H9 (cell line): ENCODE measurements at regions not wholly inside any gene's neighbourhood (a gene's known extent, or its start where the extent isn't known, plus 50 kb on each side); places are given as distances from the start of the nearest gene placed in this dataset.
A peak's percentile ranks its signal among the peaks of the same experiment; 100 is the strongest.

Experiments
- DNase-seq: peaks from one replicate; pipeline ENCODE4 v3.0.0-alpha.2; 2017
- H2AFZ ChIP-seq: one replicate; pipeline ENCODE4 v1.6.1; 2013; ENCODE audit warnings: mild to moderate bottlenecking, low read length, control low read depth, moderate library complexity
- H2AK5ac ChIP-seq: 2 replicates; pipeline ENCODE4 v1.6.1; 2013; ENCODE audit warnings: low read length, control low read depth, mixed read lengths; ENCODE audit not compliant: insufficient read length
- H2BK120ac ChIP-seq: one replicate; pipeline ENCODE4 v1.6.1; 2013; ENCODE audit warnings: low read depth, mild to moderate bottlenecking, low read length, control low read depth, inconsistent platforms; ENCODE audit not compliant: poor library complexity, severe bottlenecking
- H2BK12ac ChIP-seq: 2 replicates; pipeline ENCODE4 v1.6.1; 2013; ENCODE audit warnings: low read length, control low read depth, mixed read lengths, low read depth; ENCODE audit not compliant: insufficient read length
- H2BK15ac ChIP-seq: 2 replicates; pipeline ENCODE4 v1.6.1; 2013; ENCODE audit warnings: low read depth, low read length, control low read depth
- H2BK20ac ChIP-seq: one replicate; pipeline ENCODE4 v1.6.1; 2013; ENCODE audit warnings: low read depth, mild to moderate bottlenecking, low read length, control low read depth, inconsistent platforms; ENCODE audit not compliant: poor library complexity, severe bottlenecking
- H2BK5ac ChIP-seq: 2 replicates; pipeline ENCODE4 v1.6.1; 2013; ENCODE audit warnings: low read length, control low read depth, mixed read lengths; ENCODE audit not compliant: insufficient read length
- H3K14ac ChIP-seq: 2 replicates; pipeline ENCODE4 v1.6.1; 2013; ENCODE audit warnings: low read length, control low read depth; ENCODE audit not compliant: insufficient read depth
- H3K18ac ChIP-seq: 2 replicates; pipeline ENCODE4 v1.6.1; 2013; ENCODE audit warnings: low read depth, mild to moderate bottlenecking, mixed read lengths, low read length, control low read depth; ENCODE audit not compliant: insufficient read length
- H3K23ac ChIP-seq: 2 replicates; pipeline ENCODE4 v1.6.1; 2013; ENCODE audit warnings: low read length, control low read depth, mixed read lengths, low read depth; ENCODE audit not compliant: insufficient read length
- H3K23me2 ChIP-seq: 2 replicates; pipeline ENCODE4 v1.6.1; 2013; ENCODE audit warnings: low read depth, mild to moderate bottlenecking, mixed read lengths, low read length, control low read depth; ENCODE audit not compliant: insufficient read length, poor library complexity, severe bottlenecking
- H3K27ac ChIP-seq: 2 replicates; pipeline ENCODE4 v1.5.1; 2013; ENCODE audit warnings: low read length, control low read depth, mixed read lengths, low read depth; ENCODE audit not compliant: insufficient read length
- H3K27me3 ChIP-seq: 2 replicates; pipeline ENCODE4 v1.6.1; 2013; ENCODE audit warnings: low read length, control low read depth, inconsistent platforms; ENCODE audit not compliant: insufficient read depth
- H3K4ac ChIP-seq: 2 replicates; pipeline ENCODE4 v1.6.1; 2013; ENCODE audit warnings: low read depth, mild to moderate bottlenecking, control low read depth, inconsistent platforms, low read length, moderate library complexity
- H3K4me1 ChIP-seq: 2 replicates; pipeline ENCODE4 v1.6.1; 2013; ENCODE audit warnings: low read length, control low read depth, inconsistent platforms; ENCODE audit not compliant: insufficient read depth
- H3K4me2 ChIP-seq: 2 replicates; pipeline ENCODE4 v1.6.1; 2013; ENCODE audit warnings: low read length, control low read depth, mixed read lengths; ENCODE audit not compliant: insufficient read length, insufficient read depth
- H3K56ac ChIP-seq: 2 replicates; pipeline ENCODE4 v1.6.1; 2013; ENCODE audit warnings: low read depth, mild to moderate bottlenecking, mixed read lengths, low read length, control low read depth; ENCODE audit not compliant: insufficient read length
- H3K79me1 ChIP-seq: 2 replicates; pipeline ENCODE4 v1.6.1; 2013; ENCODE audit warnings: low read depth, mild to moderate bottlenecking, moderate library complexity, low read length, control low read depth, inconsistent platforms; ENCODE audit not compliant: insufficient read depth, poor library complexity, severe bottlenecking
- H3K79me2 ChIP-seq: 2 replicates; pipeline ENCODE4 v1.6.1; 2013; ENCODE audit warnings: low read length, control low read depth, inconsistent platforms; ENCODE audit not compliant: insufficient read depth
- H3K9ac ChIP-seq: 2 replicates; pipeline ENCODE4 v1.6.1; 2013; ENCODE audit warnings: low read length, control low read depth, mixed read lengths; ENCODE audit not compliant: insufficient read length; ENCODE audit errors: extremely low read depth
- H3K9me3 ChIP-seq: one replicate; pipeline ENCODE4 v1.6.1; 2013; ENCODE audit warnings: low read depth, low read length, inconsistent platforms; ENCODE audit not compliant: control insufficient read depth
- H3T11ph ChIP-seq: one replicate; pipeline ENCODE4 v1.6.1; 2013; ENCODE audit warnings: mild to moderate bottlenecking, low read length, control low read depth, inconsistent platforms
- H4K20me1 ChIP-seq: one replicate; pipeline ENCODE4 v1.6.1; 2013; ENCODE audit not compliant: control insufficient read depth, insufficient read length, insufficient read depth
- H4K5ac ChIP-seq: 2 replicates; pipeline ENCODE4 v1.6.1; 2013; ENCODE audit warnings: low read depth, mild to moderate bottlenecking, mixed read lengths, low read length, control low read depth; ENCODE audit not compliant: insufficient read length
- H4K8ac ChIP-seq: replicated peaks from 2 replicates; pipeline ENCODE4 v1.6.1; 2013; ENCODE audit warnings: low read length, control low read depth, mixed read lengths, low read depth; ENCODE audit not compliant: insufficient read length
- H4K91ac ChIP-seq: 2 replicates; pipeline ENCODE4 v1.6.1; 2013; ENCODE audit warnings: low read depth, mild to moderate bottlenecking, moderate library complexity, mixed read lengths, low read length, control low read depth; ENCODE audit not compliant: insufficient read length
- H3K27ac Mint-ChIP-seq, 3 experiments: 2 replicates in 2 of 3; 3 replicates in 1 of 3; pipeline ENCODE4 v1.8.0; 2020 to 2021; ENCODE audit warnings: mixed read lengths in 3 of 3, mild to moderate bottlenecking in 1 of 3, moderate library complexity in 1 of 3
- H3K27me3 Mint-ChIP-seq: 2 replicates; pipeline ENCODE4 v1.8.0; 2021; ENCODE audit warnings: low read depth, mild to moderate bottlenecking, moderate library complexity, mixed read lengths
- H3K36me3 Mint-ChIP-seq, 3 experiments: 2 replicates in 2 of 3; 3 replicates in 1 of 3; pipeline ENCODE4 v1.8.0; 2020 to 2021; ENCODE audit warnings: low read depth in 3 of 3, mixed read lengths in 3 of 3; ENCODE audit not compliant: insufficient read depth in 1 of 3
- H3K4me1 Mint-ChIP-seq, 2 experiments: 2 replicates each; pipeline ENCODE4 v1.8.0; 2020; ENCODE audit warnings: mixed read lengths in 2 of 2
- H3K4me3 Mint-ChIP-seq, 2 experiments: 2 replicates in 1 of 2; 3 replicates in 1 of 2; pipeline ENCODE4 v1.8.0; 2020 to 2021; ENCODE audit warnings: mild to moderate bottlenecking in 2 of 2, mixed read lengths in 2 of 2, moderate library complexity in 1 of 2
- H3K9me3 Mint-ChIP-seq, 2 experiments: 2 replicates in 1 of 2; 3 replicates in 1 of 2; pipeline ENCODE4 v1.8.0; 2020; ENCODE audit warnings: mild to moderate bottlenecking in 2 of 2, mixed read lengths in 2 of 2, moderate library complexity in 1 of 2
- CTCF ChIP-seq: fragments of 200-600 bp; sonication (generic); conservative IDR thresholded peaks from 3 replicates; pipeline ENCODE4 v1.8.0; 2021; ENCODE audit warnings: antibody characterized with exemption, mild to moderate bottlenecking
- WGBS: extraction: QIAGEN DNeasy Blood & Tissue Kit; methylation state at CpG from one replicate; pipeline ENCODE4 v1.1.7; 2013; ENCODE audit warnings: missing lambda C conversion rate, low lambda C conversion rate, mixed read lengths; ENCODE audit not compliant: insufficient read length; ENCODE audit errors: extremely low coverage; 5-methylcytosine and 5-hydroxymethylcytosine counted together

DNA sequence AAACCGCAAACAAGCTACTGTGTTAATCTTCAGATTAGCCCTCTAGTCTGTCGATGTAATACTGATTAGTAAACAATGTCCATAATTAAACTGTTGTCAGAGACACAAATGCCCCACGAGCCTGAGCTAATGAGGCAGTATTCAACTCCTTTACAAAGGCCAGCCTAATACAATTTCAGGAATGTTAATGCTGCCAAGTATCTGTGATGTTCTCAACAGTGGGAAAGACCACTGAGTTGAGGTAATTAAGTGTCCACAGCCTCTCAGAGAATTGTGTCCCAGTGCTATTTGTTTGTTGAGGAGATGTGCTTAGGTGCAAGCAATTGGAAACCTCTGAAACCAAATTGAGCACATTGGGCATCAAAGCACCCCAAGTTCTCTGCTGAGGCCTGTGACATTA lies 139.4 kb upstream of the CDKN3 start:
- no peak overlapping the region for H3K4me2 ChIP-seq
- Mint-ChIP-seq H3K27me3 (peaks cover 3% of the 10 kb centered on the region; the same call in 1 of the 2 replicates), H3K4me3 (no peak overlapping the region), H3K36me3 (no peaks in the 10 kb centered on the region; a peak in 2 of 7 replicates), H3K27ac (peak overlapping the region in 1 of 3 experiments; percentile 24; a peak in 3 of 7 replicates), H3K4me1 (peaks cover 39 to 53% of the 10 kb centered on the region in 2 experiments), H3K9me3 (no peaks in the 10 kb centered on the region; a peak in 2 of 5 replicates)
- no peaks in the 10 kb centered on the region for H3K27me3 ChIP-seq
- no peak overlapping the region for H2BK20ac ChIP-seq
- H4K91ac ChIP-seq, result no peak overlapping the region
- no peak overlapping the region for H2AK5ac ChIP-seq
- H3K27ac ChIP-seq, result no peak overlapping the region
- H3K4ac ChIP-seq, result no peak overlapping the region
- H3K56ac ChIP-seq, result no peak overlapping the region
- TF ChIP-seq CTCF, result no peak
- H2BK15ac ChIP-seq, result no peak overlapping the region
- no peak overlapping the region for H4K8ac ChIP-seq
- no peaks in the 10 kb centered on the region for H4K20me1 ChIP-seq
- H3K79me1 ChIP-seq, result no peaks in the 10 kb centered on the region
- H2BK5ac ChIP-seq, result no peak overlapping the region
- H2AFZ ChIP-seq, result no peak overlapping the region
- H3T11ph ChIP-seq, result no peak overlapping the region
- no peaks in the 10 kb centered on the region for H3K79me2 ChIP-seq
- no peaks in the 10 kb centered on the region for H3K23me2 ChIP-seq
- H2BK120ac ChIP-seq, result no peak overlapping the region
- H3K4me1 ChIP-seq, result no peaks in the 10 kb centered on the region
- H3K9me3 ChIP-seq, result no peaks in the 10 kb centered on the region
- WGBS, result no CpG with 5 or more reads among the region's 3 CpGs
- DNase-seq, result no peak
- H3K9ac ChIP-seq, result no peak overlapping the region
- H3K18ac ChIP-seq, result no peak overlapping the region
- no peak overlapping the region for H3K23ac ChIP-seq
- H3K14ac ChIP-seq, result no peak overlapping the region
- no peak overlapping the region for H2BK12ac ChIP-seq
- H4K5ac ChIP-seq, result no peak overlapping the region
